ENCODE measurements at regions not wholly inside any gene's neighbourhood (a gene's known extent, or its start where the extent isn't known, plus 50 kb on each side); places are given as distances from the start of the nearest gene placed in this dataset.

- no peaks in the 10 kb centered on the region for H3K4me1 ChIP-seq (ENCODE audit: insufficient read depth, low read length)
- no peak overlapping the region for H2AFZ ChIP-seq (ENCODE audit: low read length)
- H3K36me3 ChIP-seq (replicated peaks in 1 of 2; ENCODE audit: control insufficient read depth in 1 of 2, insufficient read depth in 2 of 2, low read length in 2 of 2), result no peaks in the 10 kb centered on the region
- ATAC-seq (no peak), DNase-seq (ENCODE audit: low spot score) (no peak), FAIRE-seq (no peak)
- TF ChIP-seq UBTF (CRISPR knock-in tag; IDR thresholded peaks at IDR 0.05) (no peak), TAF15 (IDR thresholded peaks at IDR 0.05; ENCODE audit: low read depth, low read length, poor library complexity, severe bottlenecking) (no peak), PHF21A (CRISPR knock-in tag; IDR thresholded peaks at IDR 0.05) (no peak), BRD4 (CRISPR knock-in tag; IDR thresholded peaks at IDR 0.05) (no peak), CEBPB (IDR thresholded peaks at IDR 0.05; ENCODE audit: borderline replicate concordance, low read depth, low read length) (peak; percentile 12; the same call in 1 of the 2 replicates)
- no peaks in the 10 kb centered on the region for H3K9me3 ChIP-seq (ENCODE audit: low read length)
- no peak overlapping the region for H3K9ac ChIP-seq (ENCODE audit: insufficient read depth, low read depth, low read length)
- H3K79me2 ChIP-seq (ENCODE audit: insufficient read depth, low read length), result no peaks in the 10 kb centered on the region
- intact Hi-C loops (cut with micrococcal nuclease; ENCODE audit: unreplicated experiment), result no loop called here
- WGBS (ENCODE audit: low lambda C conversion rate), result 14% methylated on average over 5 of the region's 5 CpGs
- BruUV-seq (replicated peaks), result no TSS peak
- H3K4me3 ChIP-seq (replicated peaks in 1 of 3; ENCODE audit: insufficient read depth in 1 of 3, low read depth in 2 of 3, low read length in 3 of 3), result no peak overlapping the region
- H3K27ac ChIP-seq (ENCODE audit: extremely low read length, insufficient read depth, low read length), result no peak overlapping the region
- peaks cover 3 to 29% of the 10 kb centered on the region in 2 experiments; a peak in 2 of 5 replicates for H3K27me3 ChIP-seq (ENCODE audit: control insufficient read depth in 1 of 2, insufficient read depth in 2 of 2, low read length in 2 of 2)
- POLR2A ChIA-PET, result no interaction called here
- no peaks in the 10 kb centered on the region for H4K20me1 ChIP-seq (ENCODE audit: insufficient read depth, low read length)
- no peak overlapping the region for H3K4me2 ChIP-seq (ENCODE audit: low read depth, low read length)
- in situ Hi-C loops (cut with HindIII; ENCODE audit: extremely low pct_ligation_motif_present, low pct_unique_long_range_greater_than_20kb), result no loop called here
- CTCF ChIA-PET (ENCODE audit: low intra/inter-chr PET ratio, low total read pairs), result interaction anchor here (1.0 kb wide), 1 partner anchor 284 kb away, joined by 3 read pairs; no protein-coding TSS in a partner anchor
Observed at GRCh38 chr20:4071178-4071693, 55.9 kb upstream of the RNF24 start.
